NT2/D1 (cell line): ENCODE measurements at regions not wholly inside any gene's neighbourhood (a gene's known extent, or its start where the extent isn't known, plus 50 kb on each side); places are given as distances from the start of the nearest gene placed in this dataset.

Experiments
- YY1 ChIP-seq: IDR thresholded peaks from 2 replicates; pipeline ENCODE4 v1.6.1; 2011; ENCODE audit not compliant: insufficient read length, insufficient read depth
- ZNF274 ChIP-seq: IDR thresholded peaks from 2 replicates; pipeline ENCODE4 v1.6.1; 2011; ENCODE audit warnings: mild to moderate bottlenecking, low read depth, low read length

DNA sequence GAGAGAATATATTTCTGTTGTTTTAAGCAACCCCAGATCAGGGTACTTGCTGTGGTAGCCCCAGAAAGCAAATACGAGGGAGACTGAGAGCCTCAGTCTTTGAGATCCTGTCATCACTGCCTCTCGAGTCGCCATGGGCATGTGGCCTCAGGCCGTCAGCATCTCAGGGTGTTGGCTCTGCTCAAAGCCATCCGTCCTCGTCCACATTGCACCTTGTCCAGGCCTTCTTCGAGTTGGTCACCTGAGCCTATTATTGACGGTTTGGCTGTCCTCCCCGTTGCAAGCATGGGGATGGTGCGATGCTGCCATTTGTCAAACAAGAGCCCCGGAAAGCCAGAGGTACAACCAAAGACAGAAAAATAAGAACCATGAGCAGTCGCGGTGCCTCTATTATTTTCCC lies 136.9 kb downstream of the IRF8 start:
- TF ChIP-seq YY1 (no peak), ZNF274 (no peak)
